K562 (cell line): ENCODE measurements at regions not wholly inside any gene's neighbourhood (a gene's known extent, or its start where the extent isn't known, plus 50 kb on each side); places are given as distances from the start of the nearest gene placed in this dataset.
"Not testable (repeated sequence)": the region's sequence is repeated elsewhere in the genome, so short reads cannot be mapped to it uniquely, and the experiment has no call there.

ENCODE experiments used
- ATAC-seq: fragments of 200-7000 bp; cut with Tn5 transposase; 3 replicates; pipeline ENCODE4 v1.9.1; 2020; ENCODE audit warnings: moderate library complexity
- BruUV-seq: library from RNA; stranded (reverse); fragments of 400-500 nt; replicated peaks from 2 replicates; lab custom pipeline; 2021; lab: Mats Ljungman, UMichigan
- CTCF ChIA-PET: fragments of 300-600 bp; formaldehyde crosslinking; extraction: SDS; loops from one replicate; lab custom pipeline; 2021; ENCODE audit warnings: low intra/inter-chr PET ratio; lab: Yijun Ruan, JAX
- POLR2A ChIA-PET: fragments of 300-600, 350-650 bp; sonication (Branson Sonifier 250); formaldehyde crosslinking; extraction: SDS; loops from one replicate; lab custom pipeline; 2021; ENCODE audit warnings: antibody characterized with exemption, inconsistent platforms; lab: Yijun Ruan, JAX
- DNase-seq, 4 experiments: peaks; one replicate each; pipeline versions ENCODE4 v3.0.0 to v3.0.0-alpha.2; 2011 to 2018; ENCODE audit warnings: low spot score in 3 of 4, mixed read lengths in 3 of 4; ENCODE audit errors: extremely low read depth in 1 of 4
- FAIRE-seq: peaks from 2 replicates; lab custom pipeline; 2011; peaks lifted over from hg19 to GRCh38; lab: Jason Lieb, UNC
- H2AFZ ChIP-seq: 2 replicates; pipeline ENCODE4 v1.6.0; 2011; ENCODE audit warnings: low read depth, low read length, control low read depth, inconsistent platforms
- H3K27ac ChIP-seq: fragments of 200-600 bp; 3 replicates; pipeline ENCODE4 v1.8.0; 2011; ENCODE audit warnings: low read depth, mild to moderate bottlenecking, control low read depth, inconsistent platforms, low read length, moderate library complexity, mixed read lengths; ENCODE audit errors: extremely low read depth
- H3K27me3 ChIP-seq, 2 experiments: fragments of 300-600 bp in 1 of 2; 2 replicates in 1 of 2; 3 replicates in 1 of 2; pipeline versions ENCODE4 v1.6.0 to v1.8.0; 2011; ENCODE audit warnings: inconsistent platforms in 2 of 2, low read length in 2 of 2, mild to moderate bottlenecking in 1 of 2, mixed read lengths in 1 of 2, moderate library complexity in 1 of 2; ENCODE audit not compliant: control insufficient read depth in 2 of 2, insufficient read depth in 2 of 2
- H3K36me3 ChIP-seq: fragments of 300-600 bp; 3 replicates; pipeline ENCODE4 v1.8.0; 2011; ENCODE audit warnings: mild to moderate bottlenecking, low read length, inconsistent platforms; ENCODE audit not compliant: control insufficient read depth, insufficient read depth
- H3K4me1 ChIP-seq, 2 experiments: fragments of 200-600 bp in 1 of 2; replicated peaks in 1 of 2; 2 replicates in 1 of 2; 3 replicates in 1 of 2; pipeline versions ENCODE4 v1.5.1 to v1.8.0; 2011; ENCODE audit warnings: inconsistent platforms in 2 of 2, low read length in 2 of 2, mild to moderate bottlenecking in 1 of 2, mixed read lengths in 1 of 2, moderate library complexity in 1 of 2; ENCODE audit not compliant: control insufficient read depth in 2 of 2, insufficient read depth in 2 of 2
- H3K4me2 ChIP-seq: 2 replicates; pipeline ENCODE4 v1.6.1; 2011; ENCODE audit warnings: low read length, control low read depth, inconsistent platforms, mixed read lengths; ENCODE audit not compliant: insufficient read depth
- H3K4me3 ChIP-seq: fragments of 200-600 bp; sonication (generic), shearing (Covaris generic); 2 replicates; pipeline ENCODE4 v1.5.1; 2016; ENCODE audit warnings: control low read depth, inconsistent platforms
- H3K79me2 ChIP-seq: fragments of 200-600 bp; 3 replicates; pipeline ENCODE4 v1.8.0; 2011; ENCODE audit warnings: low read length, inconsistent platforms; ENCODE audit not compliant: control insufficient read depth, insufficient read depth
- H3K9ac ChIP-seq, 2 experiments: 2 replicates each; pipeline versions ENCODE4 v1.6.0 to v1.6.1; 2011; ENCODE audit warnings: low read depth in 2 of 2, low read length in 2 of 2, control low read depth in 1 of 2, inconsistent platforms in 1 of 2, mild to moderate bottlenecking in 1 of 2, mixed read lengths in 1 of 2; ENCODE audit not compliant: insufficient read depth in 1 of 2
- H3K9me1 ChIP-seq: one replicate; pipeline ENCODE4 v1.6.0; 2011; ENCODE audit warnings: inconsistent platforms, mild to moderate bottlenecking, low read length, moderate library complexity; ENCODE audit not compliant: control insufficient read depth, insufficient read depth
- H3K9me3 ChIP-seq: replicated peaks from 2 replicates; pipeline ENCODE4 v1.5.1; 2011; ENCODE audit warnings: low read depth, low read length, inconsistent platforms; ENCODE audit not compliant: control insufficient read depth, insufficient read depth
- H4K20me1 ChIP-seq: replicated peaks from 2 replicates; pipeline ENCODE4 v1.6.1; 2011; ENCODE audit warnings: low read length, inconsistent platforms, mixed read lengths; ENCODE audit not compliant: control insufficient read depth, insufficient read depth
- JUN ChIP-seq, 2 experiments: sonication (generic) in 1 of 2; formaldehyde crosslinking in 1 of 2; IDR thresholded peaks; 2 replicates each; pipeline versions ENCODE4 v1.6.1 to v1.8.0; 2012 to 2022; ENCODE audit warnings: borderline replicate concordance in 2 of 2, mild to moderate bottlenecking in 2 of 2, improper control_type of control experiment in 1 of 2, low read depth in 1 of 2, low read length in 1 of 2, missing genetic modification reagents in 1 of 2
- WGBS: fragments of 100-300 bp; shearing (Covaris generic); methylation state at CpG from one replicate; pipeline ENCODE4 v1.1.6; 2016; ENCODE audit warnings: low coverage, mixed read lengths; ENCODE audit not compliant: insufficient coverage; ENCODE audit errors: missing lambda C conversion rate; 5-methylcytosine and 5-hydroxymethylcytosine counted together
- in situ Hi-C: fragments of 300-500 bp; cut with MboI; formaldehyde crosslinking; loops from 4 replicates; pipeline ENCODE4 v1.15.0; 2018; ENCODE audit warnings: inconsistent platforms, mixed read lengths
- intact Hi-C: fragments of 100-400 bp; cut with micrococcal nuclease; formaldehyde crosslinking; loops from 2 replicates; pipeline ENCODE4 v1.14.2; 2022

DNA sequence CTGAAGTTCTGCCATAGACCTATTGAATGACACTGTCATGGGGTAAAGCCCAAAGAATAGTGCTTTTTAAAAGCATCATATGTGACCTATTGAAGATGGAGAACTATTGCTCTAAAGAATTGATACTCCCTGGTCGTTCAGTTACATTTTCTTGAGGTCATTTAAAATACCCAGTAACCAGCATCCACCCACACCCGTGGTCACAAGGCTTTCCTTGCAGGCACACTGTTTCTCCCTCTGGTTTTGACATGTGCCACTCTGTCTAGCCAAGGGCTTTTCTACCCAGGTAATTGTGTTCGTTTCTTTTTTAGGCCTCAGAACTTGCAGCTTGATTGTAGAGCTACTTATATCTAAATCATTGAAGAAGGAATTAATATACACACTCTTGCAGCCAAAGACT, 68.3 kb upstream of the LYZL2 start:
- no peak for ATAC-seq
- no peak for TF ChIP-seq JUN (IDR thresholded peaks at IDR 0.05; ENCODE audit: borderline replicate concordance, low read depth, low read length)
- TF ChIP-seq JUN (CRISPR knock-in tag; IDR thresholded peaks at IDR 0.05; ENCODE audit: borderline replicate concordance) = no peak
- TF ChIP-seq, all 486 proteins: peak for 0
- ChIA-PET CTCF (no interaction called here), POLR2A (interaction anchor here (1.2 kb wide), 1 partner anchor 10 kb away, joined by 4 read pairs; no protein-coding TSS in a partner anchor)
- no peak overlapping the region for H3K4me2 ChIP-seq
- no peaks in the 10 kb centered on the region for H3K36me3 ChIP-seq
- H3K27me3 ChIP-seq = peaks cover 14 to 36% of the 10 kb centered on the region in 2 experiments; a peak in 3 of 5 replicates
- no peaks in the 10 kb centered on the region for H3K79me2 ChIP-seq
- H2AFZ ChIP-seq = no peak overlapping the region
- no peak overlapping the region for H3K27ac ChIP-seq
- H3K4me1 ChIP-seq = no peaks in the 10 kb centered on the region; a peak in 1 of 5 replicates
- 0% methylated on average over 3 of the region's 3 CpGs for WGBS
- H4K20me1 ChIP-seq = no peaks in the 10 kb centered on the region
- no peak for FAIRE-seq
- in situ Hi-C loops (no loop called here), intact Hi-C loops (no loop called here)
- DNase-seq = no peak
- no peaks in the 10 kb centered on the region for H3K9me1 ChIP-seq
- no peak overlapping the region for H3K4me3 ChIP-seq
- H3K9ac ChIP-seq = no peak overlapping the region
- BruUV-seq = no TSS peak
- no peaks in the 10 kb centered on the region for H3K9me3 ChIP-seq

DNA sequence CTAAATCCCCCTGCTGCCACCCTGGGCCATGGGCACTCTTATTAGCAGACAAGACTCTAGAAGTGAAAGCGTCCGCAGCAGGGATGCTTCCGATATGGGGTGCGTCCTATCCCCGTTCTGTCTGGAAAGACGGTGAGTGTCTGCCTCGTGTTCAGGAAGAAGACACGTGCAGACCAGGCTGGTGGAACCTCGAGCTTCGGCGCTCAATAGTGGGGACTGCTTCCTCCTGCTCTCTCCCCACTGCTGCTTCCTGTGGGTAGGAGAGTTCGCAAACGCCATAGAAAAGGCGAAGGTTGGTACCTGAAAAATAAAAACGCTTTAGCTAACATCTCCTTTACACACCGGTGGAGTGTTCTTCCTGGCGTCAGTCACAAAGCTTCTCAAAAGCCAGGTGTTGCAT, 67.7 kb upstream of the LYZL2 start:
- ChIA-PET CTCF (interaction anchor here (0.7 to 1.5 kb wide), 2 partner anchors 26 to 115 kb away, joined by 3 to 5 read pairs; no protein-coding TSS in a partner anchor), POLR2A (interaction anchor here (1.2 kb wide), 1 partner anchor 10 kb away, joined by 4 read pairs; no protein-coding TSS in a partner anchor)
- intact Hi-C loops, H3K36me3 ChIP-seq, in situ Hi-C loops, H3K79me2 ChIP-seq, H3K9me3 ChIP-seq, DNase-seq, ATAC-seq, H3K4me3 ChIP-seq, FAIRE-seq, H3K9me1 ChIP-seq, H3K9ac ChIP-seq, H3K4me2 ChIP-seq, BruUV-seq, H3K27ac ChIP-seq, H3K4me1 ChIP-seq, H4K20me1 ChIP-seq, H2AFZ ChIP-seq: not testable (repeated sequence)
- 0% methylated on average over 14 of the region's 17 CpGs for WGBS
- peaks cover 16 to 36% of the 10 kb centered on the region in 2 experiments; a peak in 4 of 5 replicates for H3K27me3 ChIP-seq
